GM19467 (cell line): ENCODE measurements at regions not wholly inside any gene's neighbourhood (a gene's known extent, or its start where the extent isn't known, plus 50 kb on each side); places are given as distances from the start of the nearest gene placed in this dataset.
"Not testable (repeated sequence)": the region's sequence is repeated elsewhere in the genome, so short reads cannot be mapped to it uniquely, and the experiment has no call there.

Source experiments
- ATAC-seq: cut with Tn5 transposase; IDR thresholded peaks from one replicate; pipeline ENCODE4 v1.9.1; 2021; ENCODE audit warnings: mild to moderate bottlenecking, moderate library complexity; ENCODE audit not compliant: unreplicated experiment

- ATAC-seq = no peak
Measured at GRCh38 chr13:53343361-53343744, 314.7 kb downstream of the OLFM4 start.

GRCh38 chr13:53351021-53351420 lies 322.4 kb downstream of the OLFM4 start:
- ATAC-seq = no peak

- ATAC-seq = no peak
Measured at GRCh38 chr13:53357582-53357981, 329.0 kb downstream of the OLFM4 start.

- ATAC-seq = no peak
Measured at GRCh38 chr13:53368948-53369347, 340.3 kb downstream of the OLFM4 start.

GRCh38 chr13:53379485-53379884 lies 350.9 kb downstream of the OLFM4 start:
- no peak for ATAC-seq

- no peak for ATAC-seq
Measured at GRCh38 chr13:53382008-53382407, 353.4 kb downstream of the OLFM4 start.

GRCh38 chr13:53398051-53398450 lies 369.4 kb downstream of the OLFM4 start:
- ATAC-seq = no peak

- ATAC-seq = no peak
Measured at GRCh38 chr13:53405616-53406015, 377.0 kb downstream of the OLFM4 start.

GRCh38 chr13:53408306-53408705 lies 379.7 kb downstream of the OLFM4 start:
- no peak for ATAC-seq

GRCh38 chr13:53408847-53409568 lies 380.4 kb downstream of the OLFM4 start:
- no peak for ATAC-seq

GRCh38 chr13:53411463-53411862 lies 382.9 kb downstream of the OLFM4 start:
- ATAC-seq = no peak

- ATAC-seq = no peak
Measured at GRCh38 chr13:53415135-53415534, 386.5 kb downstream of the OLFM4 start.

GRCh38 chr13:53417601-53418000 lies 389.0 kb downstream of the OLFM4 start:
- ATAC-seq = no peak

- ATAC-seq = no peak
Measured at GRCh38 chr13:53422415-53422814, 393.8 kb downstream of the OLFM4 start.

GRCh38 chr13:53436396-53436795 lies 407.8 kb downstream of the OLFM4 start:
- no peak for ATAC-seq

GRCh38 chr13:53439439-53440225 lies 411.0 kb downstream of the OLFM4 start:
- no peak for ATAC-seq

GRCh38 chr13:53442979-53443378 lies 414.4 kb downstream of the OLFM4 start:
- no peak for ATAC-seq

- ATAC-seq = no peak
Measured at GRCh38 chr13:53445686-53446085, 417.1 kb downstream of the OLFM4 start.

GRCh38 chr13:53447456-53447855 lies 418.8 kb downstream of the OLFM4 start:
- no peak for ATAC-seq

- ATAC-seq = no peak
Measured at GRCh38 chr13:53447863-53448262, 419.2 kb downstream of the OLFM4 start.

GRCh38 chr13:53452263-53452808 lies 423.7 kb downstream of the OLFM4 start:
- not testable (repeated sequence) for ATAC-seq

GRCh38 chr13:53460796-53461195 lies 432.2 kb downstream of the OLFM4 start:
- no peak for ATAC-seq
